ENCODE measurements at regions not wholly inside any gene's neighbourhood (a gene's known extent, or its start where the extent isn't known, plus 50 kb on each side); places are given as distances from the start of the nearest gene placed in this dataset.
"Not testable (repeated sequence)": the region's sequence is repeated elsewhere in the genome, so short reads cannot be mapped to it uniquely, and the experiment has no call there.

- no peak for DNase-seq
Observed at GRCh38 chr9:29311221-29311620, 1737.9 kb upstream of the C9orf72 start.

GRCh38 chr9:29312327-29312726, 1739.0 kb upstream of the C9orf72 start:
- no peak for DNase-seq

- DNase-seq: no peak
Observed at GRCh38 chr9:29319736-29320513, 1746.6 kb upstream of the C9orf72 start.

GRCh38 chr9:29322240-29322639, 1749.0 kb upstream of the C9orf72 start:
- no peak for DNase-seq

- no peak for DNase-seq
Observed at GRCh38 chr9:29325894-29326293, 1752.6 kb upstream of the C9orf72 start.

- no peak for DNase-seq
Observed at GRCh38 chr9:29332789-29333188, 1759.5 kb upstream of the C9orf72 start.

GRCh38 chr9:29336281-29336680, 1763.0 kb upstream of the C9orf72 start:
- no peak for DNase-seq

GRCh38 chr9:29339387-29339786, 1766.1 kb upstream of the C9orf72 start:
- no peak for DNase-seq

- DNase-seq: no peak
Observed at GRCh38 chr9:29348999-29349398, 1775.7 kb upstream of the C9orf72 start.

- DNase-seq: no peak
Observed at GRCh38 chr9:29389421-29389820, 1816.1 kb upstream of the C9orf72 start.

- DNase-seq: no peak
Observed at GRCh38 chr9:29390859-29391258, 1817.6 kb upstream of the C9orf72 start.

- DNase-seq: no peak
Observed at GRCh38 chr9:29393064-29393463, 1819.8 kb upstream of the C9orf72 start.

- DNase-seq: no peak
Observed at GRCh38 chr9:29394855-29395254, 1821.6 kb upstream of the C9orf72 start.

- no peak for DNase-seq
Observed at GRCh38 chr9:29397148-29397547, 1823.9 kb upstream of the C9orf72 start.

- no peak for DNase-seq
Observed at GRCh38 chr9:29416204-29416603, 1842.9 kb upstream of the C9orf72 start.

- DNase-seq: no peak
Observed at GRCh38 chr9:29422438-29422837, 1849.2 kb upstream of the C9orf72 start.

- no peak for DNase-seq
Observed at GRCh38 chr9:29432191-29432590, 1858.9 kb upstream of the C9orf72 start.

GRCh38 chr9:29432656-29433055, 1859.4 kb upstream of the C9orf72 start:
- DNase-seq: not testable (repeated sequence)

GRCh38 chr9:29435368-29435767, 1862.1 kb upstream of the C9orf72 start:
- no peak for DNase-seq

GRCh38 chr9:29437526-29437925, 1864.2 kb upstream of the C9orf72 start:
- no peak for DNase-seq

- no peak for DNase-seq
Observed at GRCh38 chr9:29439961-29440360, 1866.7 kb upstream of the C9orf72 start.

GRCh38 chr9:29440449-29440848, 1867.2 kb upstream of the C9orf72 start:
- no peak for DNase-seq

GRCh38 chr9:29445751-29446150, 1872.5 kb upstream of the C9orf72 start:
- DNase-seq: no peak

- DNase-seq: no peak
Observed at GRCh38 chr9:29449306-29449705, 1876.0 kb upstream of the C9orf72 start.

- DNase-seq: not testable (repeated sequence)
Observed at GRCh38 chr9:29450343-29450875, 1877.1 kb upstream of the C9orf72 start.
